GM12878 (cell line): ENCODE measurements at regions not wholly inside any gene's neighbourhood (a gene's known extent, or its start where the extent isn't known, plus 50 kb on each side); places are given as distances from the start of the nearest gene placed in this dataset.

Experiments
- ATAC-seq: fragments of 200-7000 bp; cut with Tn5 transposase; 3 replicates; pipeline ENCODE4 v1.9.1; 2020; ENCODE audit warnings: mild to moderate bottlenecking, moderate library complexity
- BruUV-seq: library from RNA; stranded (reverse); fragments of 400-500 nt; replicated peaks from 2 replicates; lab custom pipeline; 2021; lab: Mats Ljungman, UMichigan
- CTCF ChIA-PET: fragments of 300-600 bp; sonication (Branson Sonifier 250); formaldehyde crosslinking; extraction: SDS; loops from one replicate; lab custom pipeline; 2021; ENCODE audit warnings: inconsistent platforms; lab: Yijun Ruan, JAX
- POLR2A ChIA-PET: fragments of 350-600 bp; formaldehyde crosslinking; extraction: SDS; loops from one replicate; lab custom pipeline; 2021; ENCODE audit warnings: inconsistent platforms; lab: Charles Lee
- RAD21 ChIA-PET: fragments of 300-600 bp; sonication (Branson Sonifier 250); formaldehyde crosslinking; loops from one replicate; lab custom pipeline; 2023; ENCODE audit warnings: antibody characterized with exemption; ENCODE audit not compliant: unreplicated experiment; lab: Charles Lee
- SMC1A ChIA-PET: fragments of 300-600 bp; sonication (Branson Sonifier 250); formaldehyde crosslinking; loops from one replicate; lab custom pipeline; 2023; ENCODE audit not compliant: unreplicated experiment, uncharacterized antibody; lab: Charles Lee
- DNase-seq: peaks from one replicate; pipeline ENCODE4 v3.0.0-alpha.2; 2011; ENCODE audit warnings: low read depth, low spot score
- FAIRE-seq: peaks from 3 replicates; lab custom pipeline; 2011; peaks lifted over from hg19 to GRCh38; lab: Jason Lieb, UNC
- H2AFZ ChIP-seq: 2 replicates; pipeline ENCODE4 v1.6.0; 2011; ENCODE audit warnings: low read depth, low read length, control low read depth; ENCODE audit not compliant: control insufficient read depth
- H3K27ac ChIP-seq: 2 replicates; pipeline ENCODE4 v1.5.1; 2011; ENCODE audit warnings: control low read depth; ENCODE audit not compliant: control insufficient read depth, insufficient read depth
- H3K27me3 ChIP-seq, 2 experiments: replicated peaks in 1 of 2; 2 replicates each; pipeline versions ENCODE4 v1.6.0 to v1.6.1; 2011; ENCODE audit warnings: low read length in 1 of 2; ENCODE audit not compliant: control insufficient read depth in 2 of 2, insufficient read depth in 2 of 2
- H3K36me3 ChIP-seq, 2 experiments: 2 replicates each; pipeline ENCODE4 v1.5.1; 2011; ENCODE audit warnings: low read length in 1 of 2; ENCODE audit not compliant: control insufficient read depth in 2 of 2, insufficient read depth in 2 of 2
- H3K4me1 ChIP-seq: 2 replicates; pipeline ENCODE4 v1.6.1; 2011; ENCODE audit warnings: mild to moderate bottlenecking, low read length, moderate library complexity, mixed read lengths; ENCODE audit not compliant: control insufficient read depth, insufficient read depth
- H3K4me2 ChIP-seq: 2 replicates; pipeline ENCODE4 v1.6.0; 2011; ENCODE audit warnings: control low read depth; ENCODE audit not compliant: control insufficient read depth, insufficient read depth
- H3K4me3 ChIP-seq: fragments of 200-600 bp; sonication (generic); 2 replicates; pipeline ENCODE4 v1.5.1; 2016
- H3K79me2 ChIP-seq: 2 replicates; pipeline ENCODE4 v1.6.0; 2011; ENCODE audit warnings: low read length; ENCODE audit not compliant: control insufficient read depth, insufficient read depth
- H3K9ac ChIP-seq: 2 replicates; pipeline ENCODE4 v1.8.0; 2011; ENCODE audit warnings: low read length, control low read depth, mixed read lengths; ENCODE audit not compliant: control insufficient read depth, insufficient read depth
- H3K9me3 ChIP-seq: replicated peaks from 3 replicates; pipeline ENCODE4 v1.5.1; 2011; ENCODE audit warnings: mild to moderate bottlenecking, low read length; ENCODE audit not compliant: control insufficient read depth, insufficient read depth
- H4K20me1 ChIP-seq: 2 replicates; pipeline ENCODE4 v1.6.0; 2011; ENCODE audit not compliant: control insufficient read depth, insufficient read depth
- ETV6 ChIP-seq, 2 experiments: fragments of 450-650 bp in 1 of 2; IDR thresholded peaks in 1 of 2; conservative IDR thresholded peaks in 1 of 2; 2 replicates each; pipeline ENCODE4 v1.6.1; 2014; ENCODE audit warnings: antibody characterized with exemption in 1 of 2, borderline replicate concordance in 1 of 2, low read depth in 1 of 2, mild to moderate bottlenecking in 1 of 2, moderate library complexity in 1 of 2
- IKZF1 ChIP-seq: fragments of 450-650 bp; conservative IDR thresholded peaks from 2 replicates; pipeline ENCODE4 v1.6.1; 2017; ENCODE audit warnings: antibody characterized with exemption, mild to moderate bottlenecking
- MTA2 ChIP-seq: fragments of 450-650 bp; IDR thresholded peaks from 2 replicates; pipeline ENCODE4 v1.6.1; 2016; ENCODE audit warnings: low read depth, mild to moderate bottlenecking, moderate library complexity
- NFXL1 ChIP-seq: fragments of 450-650 bp; IDR thresholded peaks from 2 replicates; pipeline ENCODE4 v1.6.1; 2017; ENCODE audit warnings: antibody characterized with exemption, mild to moderate bottlenecking, borderline replicate concordance
- STAT1 ChIP-seq: fragments of 450-650 bp; conservative IDR thresholded peaks from 2 replicates; pipeline ENCODE4 v1.6.1; 2014; ENCODE audit warnings: antibody characterized with exemption, mild to moderate bottlenecking
- ZNF622 ChIP-seq: fragments of 450-650 bp; IDR thresholded peaks from 2 replicates; pipeline ENCODE4 v1.6.1; 2017; ENCODE audit warnings: mild to moderate bottlenecking, inconsistent platforms
- WGBS: methylation state at CpG from one replicate; pipeline ENCODE4 v1.1.6; 2016; ENCODE audit warnings: low lambda C conversion rate; ENCODE audit not compliant: insufficient replicate concordance, insufficient coverage; ENCODE audit errors: missing lambda C conversion rate; 5-methylcytosine and 5-hydroxymethylcytosine counted together
- in situ Hi-C: fragments of 300-500 bp; cut with MboI; formaldehyde crosslinking; loops from 9 replicates; pipeline ENCODE4 v1.14.3; 2018; ENCODE audit warnings: mixed read lengths
- intact Hi-C: fragments of 100-400 bp; cut with micrococcal nuclease; formaldehyde crosslinking; loops from one replicate; pipeline ENCODE4 v1.14.2; 2022; ENCODE audit not compliant: unreplicated experiment
- TF ChIP-seq, protein P1 (sequence below): fragments of 450-650 bp; IDR thresholded peaks from 2 replicates; pipeline ENCODE4 v1.6.1; 2018; ENCODE audit warnings: borderline replicate concordance, mild to moderate bottlenecking; ENCODE audit not compliant: partially characterized antibody

DNA sequence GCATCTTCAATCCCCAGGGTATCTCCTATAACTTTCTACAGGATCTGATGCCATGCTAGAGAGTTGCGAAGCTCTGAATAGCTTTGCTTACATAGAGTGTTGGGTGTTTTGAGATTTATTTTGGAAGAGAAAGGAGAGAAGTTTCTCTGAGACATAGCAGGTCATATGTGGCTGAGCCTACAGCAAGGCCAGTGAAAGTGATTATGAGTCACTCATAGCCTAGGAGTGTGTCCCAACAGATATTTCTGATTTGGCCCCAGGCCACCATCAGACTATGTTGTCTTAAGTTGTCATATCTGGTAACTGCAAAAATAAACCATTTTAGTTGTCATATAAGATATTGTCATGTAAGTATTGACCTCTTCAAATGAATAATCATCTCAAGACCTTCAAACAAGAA, 132.0 kb upstream of the RAI14 start:
- ChIA-PET POLR2A (no interaction called here), SMC1A (interaction anchor here (0.9 to 2.3 kb wide), 9 partner anchors 9 to 479 kb away, joined by 3 to 13 read pairs (median 5); no protein-coding TSS in a partner anchor)

More for the DNA sequence above, 132.0 kb upstream of the RAI14 start:
- Histone ChIP-seq H3K79me2 (no peaks in the 10 kb centered on the region), H3K9me3 (no peaks in the 10 kb centered on the region), H3K4me2 (no peak overlapping the region), H3K27me3 (no peaks in the 10 kb centered on the region), H3K36me3 (no peaks in the 10 kb centered on the region), H3K4me1 (no peaks in the 10 kb centered on the region), H3K9ac (no peak overlapping the region), H3K4me3 (no peak overlapping the region), H4K20me1 (no peaks in the 10 kb centered on the region), H3K27ac (no peak overlapping the region), H2AFZ (no peak overlapping the region)
- no peak for FAIRE-seq
- RAD21 ChIA-PET: interaction anchor here (0.8 to 3.4 kb wide), 7 partner anchors 9 to 478 kb away, joined by 3 to 9 read pairs (median 4); no protein-coding TSS in a partner anchor
- BruUV-seq: no TSS peak
- 38% methylated on average over 1 of the region's 1 CpG for WGBS
- in situ Hi-C loops (no loop called here), intact Hi-C loops (loop anchor here (5.0 kb wide), 1 partner anchor 478 kb away; no protein-coding TSS in a partner anchor)
- no peak for DNase-seq
- TF ChIP-seq NFXL1: no peak
- no peak for TF ChIP-seq MTA2
- TF ChIP-seq ZNF622: no peak
- TF ChIP-seq, protein P1, sequence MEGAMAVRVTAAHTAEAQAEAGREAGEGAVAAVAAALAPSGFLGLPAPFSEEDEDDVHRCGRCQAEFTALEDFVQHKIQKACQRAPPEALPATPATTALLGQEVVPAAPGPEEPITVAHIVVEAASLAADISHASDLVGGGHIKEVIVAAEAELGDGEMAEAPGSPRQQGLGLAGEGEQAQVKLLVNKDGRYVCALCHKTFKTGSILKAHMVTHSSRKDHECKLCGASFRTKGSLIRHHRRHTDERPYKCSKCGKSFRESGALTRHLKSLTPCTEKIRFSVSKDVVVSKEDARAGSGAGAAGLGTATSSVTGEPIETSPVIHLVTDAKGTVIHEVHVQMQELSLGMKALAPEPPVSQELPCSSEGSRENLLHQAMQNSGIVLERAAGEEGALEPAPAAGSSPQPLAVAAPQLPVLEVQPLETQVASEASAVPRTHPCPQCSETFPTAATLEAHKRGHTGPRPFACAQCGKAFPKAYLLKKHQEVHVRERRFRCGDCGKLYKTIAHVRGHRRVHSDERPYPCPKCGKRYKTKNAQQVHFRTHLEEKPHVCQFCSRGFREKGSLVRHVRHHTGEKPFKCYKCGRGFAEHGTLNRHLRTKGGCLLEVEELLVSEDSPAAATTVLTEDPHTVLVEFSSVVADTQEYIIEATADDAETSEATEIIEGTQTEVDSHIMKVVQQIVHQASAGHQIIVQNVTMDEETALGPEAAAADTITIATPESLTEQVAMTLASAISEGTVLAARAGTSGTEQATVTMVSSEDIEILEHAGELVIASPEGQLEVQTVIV: no peak
- no peak for TF ChIP-seq IKZF1
- no peak for TF ChIP-seq ETV6 (conservative IDR thresholded peaks at IDR 0.05 in 1 of 2, IDR thresholded peaks at IDR 0.05 in 1 of 2; ENCODE audit: borderline replicate concordance in 1 of 2, low read depth in 1 of 2)
- no peak for TF ChIP-seq STAT1
- ATAC-seq: peak; percentile 36; the same call in 1 of the 3 replicates
- CTCF ChIA-PET: interaction anchor here (0.9 to 4.0 kb wide), 16 partner anchors 9 to 480 kb away, joined by 3 to 33 read pairs (median 8); no protein-coding TSS in a partner anchor
